Testis (tissue), 2 donors: ENCODE measurements at regions not wholly inside any gene's neighbourhood (a gene's known extent, or its start where the extent isn't known, plus 50 kb on each side); places are given as distances from the start of the nearest gene placed in this dataset.

Experiments used
- DNase-seq: peaks from one replicate; pipeline ENCODE4 v3.0.0-alpha.2; 2019
- H3K27ac ChIP-seq, 2 donors: fragments of 200-600 bp; sonication (generic); one replicate each; pipeline ENCODE4 v1.5.1; 2019
- H3K27me3 ChIP-seq: fragments of 200-600 bp; sonication (generic); one replicate; pipeline ENCODE4 v1.5.1; 2019
- H3K36me3 ChIP-seq: fragments of 200-600 bp; sonication (generic); one replicate; pipeline ENCODE4 v1.5.1; 2017; ENCODE audit warnings: low read depth; ENCODE audit errors: missing control alignments
- H3K4me1 ChIP-seq: fragments of 200-600 bp; sonication (generic); one replicate; pipeline ENCODE4 v1.5.1; 2019
- H3K4me3 ChIP-seq, 2 donors: fragments of 200-600 bp; sonication (generic); one replicate each; pipeline ENCODE4 v1.5.1; 2017 to 2019
- H3K9me3 ChIP-seq: fragments of 200-600 bp; sonication (generic); one replicate; pipeline ENCODE4 v1.5.1; 2017
- POLR2A ChIP-seq: fragments of 450-650 bp; IDR thresholded peaks from one replicate; pipeline ENCODE4 v1.6.1; 2017; ENCODE audit warnings: antibody characterized with exemption, mild to moderate bottlenecking, moderate library complexity
- WGBS, 2 donors: methylation state at CpG; one replicate each; pipeline ENCODE4 v1.1.5; 2018; 5-methylcytosine and 5-hydroxymethylcytosine counted together
- intact Hi-C: fragments of 100-400 bp; cut with DNase I; formaldehyde crosslinking; loops from one replicate; pipeline ENCODE4 v1.15.1; 2023; ENCODE audit warnings: low total_unique reads
- TF ChIP-seq, protein P1 (sequence below), 3 experiments: fragments of 450-650 bp in 2 of 3; fragments of 200-600 bp in 1 of 3; sonication (generic) in 1 of 3; IDR thresholded peaks; one replicate each; pipeline ENCODE4 v1.5.1; 2016 to 2019; ENCODE audit warnings: antibody characterized with exemption in 3 of 3, mild to moderate bottlenecking in 2 of 3, moderate library complexity in 1 of 3

- H3K27ac ChIP-seq, result no peak overlapping the region
- no peak for DNase-seq
- no peak overlapping the region for H3K4me3 ChIP-seq
- H3K27me3 ChIP-seq, result no peaks in the 10 kb centered on the region
- WGBS, 2 donors, result 72% methylated on average over 2 of the region's 2 CpGs
- H3K9me3 ChIP-seq, result no peaks in the 10 kb centered on the region
- no peaks in the 10 kb centered on the region for H3K4me1 ChIP-seq
- TF ChIP-seq, protein P1, sequence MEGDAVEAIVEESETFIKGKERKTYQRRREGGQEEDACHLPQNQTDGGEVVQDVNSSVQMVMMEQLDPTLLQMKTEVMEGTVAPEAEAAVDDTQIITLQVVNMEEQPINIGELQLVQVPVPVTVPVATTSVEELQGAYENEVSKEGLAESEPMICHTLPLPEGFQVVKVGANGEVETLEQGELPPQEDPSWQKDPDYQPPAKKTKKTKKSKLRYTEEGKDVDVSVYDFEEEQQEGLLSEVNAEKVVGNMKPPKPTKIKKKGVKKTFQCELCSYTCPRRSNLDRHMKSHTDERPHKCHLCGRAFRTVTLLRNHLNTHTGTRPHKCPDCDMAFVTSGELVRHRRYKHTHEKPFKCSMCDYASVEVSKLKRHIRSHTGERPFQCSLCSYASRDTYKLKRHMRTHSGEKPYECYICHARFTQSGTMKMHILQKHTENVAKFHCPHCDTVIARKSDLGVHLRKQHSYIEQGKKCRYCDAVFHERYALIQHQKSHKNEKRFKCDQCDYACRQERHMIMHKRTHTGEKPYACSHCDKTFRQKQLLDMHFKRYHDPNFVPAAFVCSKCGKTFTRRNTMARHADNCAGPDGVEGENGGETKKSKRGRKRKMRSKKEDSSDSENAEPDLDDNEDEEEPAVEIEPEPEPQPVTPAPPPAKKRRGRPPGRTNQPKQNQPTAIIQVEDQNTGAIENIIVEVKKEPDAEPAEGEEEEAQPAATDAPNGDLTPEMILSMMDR (IDR thresholded peaks at IDR 0.05), result no peak
- no peaks in the 10 kb centered on the region for H3K36me3 ChIP-seq
- intact Hi-C loops, result no loop called here
These were observed 1063.3 kb downstream of the BCL11A start for GRCh38 chr2:59490192-59490591.

GRCh38 chr2:59484673-59485072, 1068.8 kb downstream of the BCL11A start:
- TF ChIP-seq, protein P1 (IDR thresholded peaks at IDR 0.05), result no peak
- no peak for TF ChIP-seq POLR2A
- Histone ChIP-seq H3K4me3 (no peak overlapping the region), H3K36me3 (no peaks in the 10 kb centered on the region), H3K4me1 (no peaks in the 10 kb centered on the region), H3K9me3 (no peaks in the 10 kb centered on the region), H3K27me3 (no peaks in the 10 kb centered on the region), H3K27ac (no peak overlapping the region)
- intact Hi-C loops, result no loop called here
- no peak for DNase-seq
- 81 to 92% methylated on average over 3 of the region's 3 CpGs for WGBS, 2 donors

GRCh38 chr2:59463426-59463825, 1090.0 kb downstream of the BCL11A start:
- Histone ChIP-seq H3K27me3 (no peaks in the 10 kb centered on the region), H3K4me3 (no peak overlapping the region), H3K36me3 (no peaks in the 10 kb centered on the region), H3K27ac (no peak overlapping the region), H3K4me1 (no peaks in the 10 kb centered on the region), H3K9me3 (no peaks in the 10 kb centered on the region)
- no peak for DNase-seq
- TF ChIP-seq, protein P1 (IDR thresholded peaks at IDR 0.05), result no peak
- no peak for TF ChIP-seq POLR2A
- WGBS, 2 donors, result 52 to 53% methylated on average over 4 of the region's 4 CpGs
- intact Hi-C loops, result no loop called here

DNA sequence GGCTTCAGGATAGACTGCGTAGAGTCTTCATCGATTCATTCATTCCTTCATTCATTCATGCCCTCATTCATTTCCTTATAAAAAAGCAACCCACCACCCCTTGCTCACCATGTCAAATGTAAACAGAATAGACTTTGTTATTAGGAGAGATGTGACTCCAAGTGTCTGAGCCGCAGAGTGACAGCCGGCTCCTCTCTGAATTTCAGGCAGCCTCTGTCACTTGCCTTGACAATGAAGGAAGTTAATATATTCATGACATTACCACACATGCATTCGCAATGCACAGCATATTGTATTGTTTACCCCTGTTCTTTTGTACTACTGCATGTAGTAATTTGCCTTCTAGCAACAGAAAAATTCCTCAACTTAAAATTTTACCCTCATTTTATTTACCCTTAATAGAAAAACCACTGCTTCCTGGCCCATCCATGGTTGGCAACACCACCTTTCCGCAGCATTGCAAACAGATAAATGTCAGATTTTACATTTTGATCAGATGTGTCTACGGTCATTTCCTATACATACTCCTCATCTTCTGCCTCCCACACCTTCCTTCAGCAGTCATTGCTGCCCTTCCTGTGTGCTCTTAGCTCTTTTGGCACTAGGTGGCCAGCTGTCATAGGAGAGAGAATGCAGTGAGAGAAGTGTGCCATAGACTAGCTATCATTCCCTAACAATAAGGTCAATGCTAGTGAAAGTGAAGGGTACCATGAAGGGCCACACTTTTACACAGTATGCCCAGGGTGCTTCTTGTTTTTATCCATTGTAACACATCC, 1090.8 kb downstream of the BCL11A start:
- Histone ChIP-seq H3K27me3 (no peaks in the 10 kb centered on the region), H3K27ac (no peak overlapping the region), H3K36me3 (no peaks in the 10 kb centered on the region), H3K4me3 (no peak overlapping the region), H3K4me1 (no peaks in the 10 kb centered on the region), H3K9me3 (no peaks in the 10 kb centered on the region)
- DNase-seq, result no peak
- intact Hi-C loops, result no loop called here
- no peak for TF ChIP-seq POLR2A
- TF ChIP-seq, protein P1 (IDR thresholded peaks at IDR 0.05), result no peak
- 76 to 78% methylated on average over 7 of the region's 7 CpGs for WGBS, 2 donors

DNA sequence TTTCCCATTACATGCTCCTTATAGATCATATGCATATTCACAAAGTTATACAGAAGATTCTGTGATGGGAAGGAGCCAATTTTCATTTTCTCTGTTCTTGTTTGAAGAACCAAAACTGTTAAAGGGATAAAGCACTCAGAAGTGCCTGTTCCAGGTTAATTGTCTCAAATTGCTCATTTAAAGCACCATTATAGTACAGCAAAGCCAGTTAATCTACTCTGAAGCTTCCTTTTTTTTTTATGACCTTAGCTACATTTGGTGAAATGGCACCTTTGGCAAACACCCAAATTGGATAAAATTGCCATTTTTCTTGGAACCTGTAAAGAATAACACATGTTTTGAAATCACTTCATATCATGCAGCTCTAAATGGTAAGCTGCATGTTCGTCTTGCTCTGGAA, 1092.3 kb downstream of the BCL11A start:
- Histone ChIP-seq H3K4me3 (no peak overlapping the region), H3K36me3 (no peaks in the 10 kb centered on the region), H3K9me3 (no peaks in the 10 kb centered on the region), H3K27me3 (no peaks in the 10 kb centered on the region), H3K4me1 (no peaks in the 10 kb centered on the region), H3K27ac (no peak overlapping the region)
- intact Hi-C loops, result no loop called here
- no peak for DNase-seq
- 29 to 31% methylated on average over 1 of the region's 1 CpG for WGBS, 2 donors
- TF ChIP-seq POLR2A, result no peak
- TF ChIP-seq, protein P1 (IDR thresholded peaks at IDR 0.05), result no peak
